ENCODE measurements at regions not wholly inside any gene's neighbourhood (a gene's known extent, or its start where the extent isn't known, plus 50 kb on each side); places are given as distances from the start of the nearest gene placed in this dataset.
"Not testable (repeated sequence)": the region's sequence is repeated elsewhere in the genome, so short reads cannot be mapped to it uniquely, and the experiment has no call there.

- no peak overlapping the region for H3K27ac ChIP-seq (ENCODE audit: low read length in 2 of 2)
- no peaks in the 10 kb centered on the region for H3K36me3 ChIP-seq (replicated peaks in 1 of 2; ENCODE audit: control extremely low read depth in 1 of 2, control insufficient read depth in 1 of 2, extremely low read depth in 1 of 2, insufficient read depth in 2 of 2, low read length in 1 of 2)
- intact Hi-C loops (cut with micrococcal nuclease): no loop called here
- Mint-ChIP-seq H3K9me3 (ENCODE audit: insufficient read depth) (no peaks in the 10 kb centered on the region), H3K27me3 (no peaks in the 10 kb centered on the region), H3K4me3 (no peak overlapping the region), H3K4me1 (no peaks in the 10 kb centered on the region), H3K27ac (no peak overlapping the region)
- no peak for TF ChIP-seq CTCF (IDR thresholded peaks at IDR 0.05)
- no peak for TF ChIP-seq EZH2 (IDR thresholded peaks at IDR 0.05; ENCODE audit: borderline replicate concordance, insufficient read depth, low read depth, low read length, poor library complexity, severe bottlenecking)
- DNase-seq: no peak
- no peaks in the 10 kb centered on the region for H3K79me2 ChIP-seq (ENCODE audit: control insufficient read depth, insufficient read depth, low read length)
- WGBS (ENCODE audit: insufficient coverage): 97% methylated on average over 13 of the region's 17 CpGs
- no peak overlapping the region for H3K9ac ChIP-seq (ENCODE audit: low read length)
- H2AFZ ChIP-seq (ENCODE audit: insufficient read depth, low read depth, low read length, poor library complexity, severe bottlenecking): no peak overlapping the region
- ChIA-PET CTCF (no interaction called here), POLR2A (no interaction called here)
- H3K4me1 ChIP-seq (ENCODE audit: control insufficient read depth in 2 of 2, insufficient read depth in 2 of 2, low read length in 2 of 2): no peaks in the 10 kb centered on the region
- no peaks in the 10 kb centered on the region for H3K27me3 ChIP-seq (replicated peaks in 1 of 4; ENCODE audit: control extremely low read depth in 1 of 4, control insufficient read depth in 3 of 4, insufficient read depth in 4 of 4, low read length in 3 of 4)
- H3K9me3 ChIP-seq (ENCODE audit: control extremely low read depth in 1 of 3, control insufficient read depth in 2 of 3, insufficient read depth in 1 of 3, low read length in 2 of 3): peaks cover 0 to 6% (median 0%) of the 10 kb centered on the region in 3 donors
- H3K4me3 ChIP-seq (ENCODE audit: control extremely low read depth in 1 of 5, extremely low read depth in 1 of 5, insufficient read depth in 1 of 5, low read depth in 2 of 5, low read length in 4 of 5): no peak overlapping the region
- no peaks in the 10 kb centered on the region for H4K20me1 ChIP-seq (ENCODE audit: control insufficient read depth, insufficient read depth, low read length, poor library complexity, severe bottlenecking)
- H3K4me2 ChIP-seq (replicated peaks; ENCODE audit: low read depth, low read length, poor library complexity, severe bottlenecking): no peak overlapping the region
- no peak for ATAC-seq (ENCODE audit: low read depth)
Observed at GRCh38 chr2:10196948-10197696, 74.6 kb downstream of the RRM2 start.

GRCh38 chr2:10197697-10198076 lies 75.1 kb downstream of the RRM2 start:
- Histone ChIP-seq H3K79me2 (ENCODE audit: control insufficient read depth, insufficient read depth, low read length) (no peaks in the 10 kb centered on the region), H3K9me3 (ENCODE audit: control extremely low read depth in 1 of 3, control insufficient read depth in 2 of 3, insufficient read depth in 1 of 3, low read length in 2 of 3) (peaks cover 0 to 6% (median 0%) of the 10 kb centered on the region in 3 donors), H3K27me3 (replicated peaks in 1 of 4; ENCODE audit: control extremely low read depth in 1 of 4, control insufficient read depth in 3 of 4, insufficient read depth in 4 of 4, low read length in 3 of 4) (no peaks in the 10 kb centered on the region), H3K36me3 (replicated peaks in 1 of 2; ENCODE audit: control extremely low read depth in 1 of 2, control insufficient read depth in 1 of 2, extremely low read depth in 1 of 2, insufficient read depth in 2 of 2, low read length in 1 of 2) (no peaks in the 10 kb centered on the region), H4K20me1 (ENCODE audit: control insufficient read depth, insufficient read depth, low read length, poor library complexity, severe bottlenecking) (no peaks in the 10 kb centered on the region), H3K9ac (ENCODE audit: low read length) (no peak overlapping the region), H3K27ac (ENCODE audit: low read length in 2 of 2) (no peak overlapping the region), H3K4me2 (replicated peaks; ENCODE audit: low read depth, low read length, poor library complexity, severe bottlenecking) (no peak overlapping the region), H2AFZ (ENCODE audit: insufficient read depth, low read depth, low read length, poor library complexity, severe bottlenecking) (no peak overlapping the region), H3K4me1 (ENCODE audit: control insufficient read depth in 2 of 2, insufficient read depth in 2 of 2, low read length in 2 of 2) (no peaks in the 10 kb centered on the region), H3K4me3 (ENCODE audit: control extremely low read depth in 1 of 5, extremely low read depth in 1 of 5, insufficient read depth in 1 of 5, low read depth in 2 of 5, low read length in 4 of 5) (no peak overlapping the region)
- DNase-seq (no peak), ATAC-seq (ENCODE audit: low read depth) (no peak)
- Mint-ChIP-seq H3K27me3 (no peaks in the 10 kb centered on the region), H3K4me1 (no peaks in the 10 kb centered on the region), H3K9me3 (ENCODE audit: insufficient read depth) (no peaks in the 10 kb centered on the region), H3K4me3 (no peak overlapping the region), H3K27ac (no peak overlapping the region)
- intact Hi-C loops (cut with micrococcal nuclease): no loop called here
- CTCF ChIA-PET: no interaction called here
- WGBS (ENCODE audit: insufficient coverage): 89% methylated on average over 5 of the region's 5 CpGs
- POLR2A ChIA-PET: no interaction called here
- TF ChIP-seq EZH2 (IDR thresholded peaks at IDR 0.05; ENCODE audit: borderline replicate concordance, insufficient read depth, low read depth, low read length, poor library complexity, severe bottlenecking) (no peak), CTCF (IDR thresholded peaks at IDR 0.05) (no peak)

- H3K27ac Mint-ChIP-seq; H3K4me1 Mint-ChIP-seq; H3K4me3 ChIP-seq (ENCODE audit: control extremely low read depth in 1 of 5, extremely low read depth in 1 of 5, insufficient read depth in 1 of 5, low read depth in 2 of 5, low read length in 4 of 5); H3K36me3 ChIP-seq (replicated peaks in 1 of 2; ENCODE audit: control extremely low read depth in 1 of 2, control insufficient read depth in 1 of 2, extremely low read depth in 1 of 2, insufficient read depth in 2 of 2, low read length in 1 of 2); DNase-seq; H3K27ac ChIP-seq (ENCODE audit: low read length in 2 of 2); H3K4me3 Mint-ChIP-seq; CTCF ChIA-PET; intact Hi-C loops (cut with micrococcal nuclease); ATAC-seq (ENCODE audit: low read depth); H3K4me1 ChIP-seq (ENCODE audit: control insufficient read depth in 2 of 2, insufficient read depth in 2 of 2, low read length in 2 of 2); H4K20me1 ChIP-seq (ENCODE audit: control insufficient read depth, insufficient read depth, low read length, poor library complexity, severe bottlenecking); H3K4me2 ChIP-seq (replicated peaks; ENCODE audit: low read depth, low read length, poor library complexity, severe bottlenecking); H3K27me3 Mint-ChIP-seq; H3K27me3 ChIP-seq (replicated peaks in 1 of 4; ENCODE audit: control extremely low read depth in 1 of 4, control insufficient read depth in 3 of 4, insufficient read depth in 4 of 4, low read length in 3 of 4); H3K9me3 Mint-ChIP-seq (ENCODE audit: insufficient read depth); H3K79me2 ChIP-seq (ENCODE audit: control insufficient read depth, insufficient read depth, low read length); POLR2A ChIA-PET; H3K9me3 ChIP-seq (ENCODE audit: control extremely low read depth in 1 of 3, control insufficient read depth in 2 of 3, insufficient read depth in 1 of 3, low read length in 2 of 3); H3K9ac ChIP-seq (ENCODE audit: low read length); H2AFZ ChIP-seq (ENCODE audit: insufficient read depth, low read depth, low read length, poor library complexity, severe bottlenecking): not testable (repeated sequence)
- WGBS (ENCODE audit: insufficient coverage): over 99% methylated on average over 6 of the region's 6 CpGs
Observed at GRCh38 chr2:10198482-10198881, 75.9 kb downstream of the RRM2 start.

All from B cell (primary cell).